A549 (cell line): ENCODE measurements at regions not wholly inside any gene's neighbourhood (a gene's known extent, or its start where the extent isn't known, plus 50 kb on each side); places are given as distances from the start of the nearest gene placed in this dataset.

ENCODE experiments used
- CEBPB ChIP-seq, 2 experiments: fragments of >200 bp in 1 of 2; sonication (Bioruptor Twin) in 1 of 2; formaldehyde crosslinking in 1 of 2; IDR thresholded peaks; 2 replicates each; pipeline ENCODE4 v1.6.1; 2012 to 2016
- CHD2 ChIP-seq: fragments of 150-350 bp; IDR thresholded peaks from 2 replicates; pipeline ENCODE4 v1.6.1; 2014; ENCODE audit warnings: low read length; ENCODE audit not compliant: partially characterized antibody
- CTCF ChIP-seq: fragments of >200 bp; sonication (Bioruptor Twin); formaldehyde crosslinking; IDR thresholded peaks from 3 replicates; pipeline ENCODE4 v1.5.1; 2016
- HDAC2 ChIP-seq: fragments of 200-600 bp; sonication (generic); IDR thresholded peaks from 2 replicates; pipeline ENCODE4 v1.6.1; 2016
- JUN ChIP-seq, 2 experiments: fragments of >200 bp; sonication (Bioruptor Twin); formaldehyde crosslinking; IDR thresholded peaks; 2 replicates in 1 of 2; 3 replicates in 1 of 2; pipeline ENCODE4 v1.6.1; 2016 to 2017
- JUNB ChIP-seq: fragments of >200 bp; sonication (Bioruptor Twin); formaldehyde crosslinking; IDR thresholded peaks from 2 replicates; pipeline ENCODE4 v1.6.1; 2016
- MAX ChIP-seq: IDR thresholded peaks from 2 replicates; pipeline ENCODE4 v1.6.1; 2012
- POLR2A ChIP-seq: IDR thresholded peaks from 2 replicates; pipeline ENCODE4 v1.6.1; 2012; ENCODE audit warnings: mild to moderate bottlenecking, low read length
- RFX5 ChIP-seq: fragments of 450-650 bp; IDR thresholded peaks from 2 replicates; pipeline ENCODE4 v1.7.1; 2014; ENCODE audit warnings: antibody characterized with exemption, mild to moderate bottlenecking, moderate library complexity
- TF ChIP-seq, protein P1 (sequence below): fragments of 200-600 bp; sonication (generic); IDR thresholded peaks from 2 replicates; pipeline ENCODE4 v1.6.1; 2016; ENCODE audit warnings: antibody characterized with exemption, mild to moderate bottlenecking, moderate library complexity
- TF ChIP-seq, protein P2 (sequence below): fragments of >200 bp; sonication (Bioruptor Twin); formaldehyde crosslinking; IDR thresholded peaks from 3 replicates; pipeline ENCODE4 v1.6.1; 2016

DNA sequence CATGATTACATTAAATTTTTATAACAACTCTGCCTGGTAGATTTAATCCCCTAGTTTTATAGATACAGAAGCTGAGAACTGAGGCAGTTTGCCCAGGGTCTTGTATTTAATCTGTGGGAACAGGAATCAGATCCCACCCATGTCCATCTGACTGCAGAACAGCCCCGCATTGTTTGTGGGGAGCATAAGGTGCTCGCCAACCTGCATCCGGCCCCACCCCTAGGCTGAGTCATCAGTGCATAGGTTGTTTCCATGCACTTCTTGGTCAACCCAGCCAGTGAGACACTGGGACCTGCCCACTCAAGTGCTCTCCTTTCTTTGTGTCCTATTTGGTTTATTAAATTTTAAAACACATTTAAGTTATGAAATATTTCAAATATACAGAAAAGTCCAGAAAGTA, 266.2 kb downstream of the OPA1 start:
- TF ChIP-seq CTCF (no peak), JUNB (no peak), POLR2A (no peak), MAX (no peak), CHD2 (no peak), JUN (IDR thresholded peaks at IDR 0.05) (no peak), HDAC2 (no peak), RFX5 (no peak), CEBPB (IDR thresholded peaks at IDR 0.05) (no peak)
- TF ChIP-seq, protein P1, sequence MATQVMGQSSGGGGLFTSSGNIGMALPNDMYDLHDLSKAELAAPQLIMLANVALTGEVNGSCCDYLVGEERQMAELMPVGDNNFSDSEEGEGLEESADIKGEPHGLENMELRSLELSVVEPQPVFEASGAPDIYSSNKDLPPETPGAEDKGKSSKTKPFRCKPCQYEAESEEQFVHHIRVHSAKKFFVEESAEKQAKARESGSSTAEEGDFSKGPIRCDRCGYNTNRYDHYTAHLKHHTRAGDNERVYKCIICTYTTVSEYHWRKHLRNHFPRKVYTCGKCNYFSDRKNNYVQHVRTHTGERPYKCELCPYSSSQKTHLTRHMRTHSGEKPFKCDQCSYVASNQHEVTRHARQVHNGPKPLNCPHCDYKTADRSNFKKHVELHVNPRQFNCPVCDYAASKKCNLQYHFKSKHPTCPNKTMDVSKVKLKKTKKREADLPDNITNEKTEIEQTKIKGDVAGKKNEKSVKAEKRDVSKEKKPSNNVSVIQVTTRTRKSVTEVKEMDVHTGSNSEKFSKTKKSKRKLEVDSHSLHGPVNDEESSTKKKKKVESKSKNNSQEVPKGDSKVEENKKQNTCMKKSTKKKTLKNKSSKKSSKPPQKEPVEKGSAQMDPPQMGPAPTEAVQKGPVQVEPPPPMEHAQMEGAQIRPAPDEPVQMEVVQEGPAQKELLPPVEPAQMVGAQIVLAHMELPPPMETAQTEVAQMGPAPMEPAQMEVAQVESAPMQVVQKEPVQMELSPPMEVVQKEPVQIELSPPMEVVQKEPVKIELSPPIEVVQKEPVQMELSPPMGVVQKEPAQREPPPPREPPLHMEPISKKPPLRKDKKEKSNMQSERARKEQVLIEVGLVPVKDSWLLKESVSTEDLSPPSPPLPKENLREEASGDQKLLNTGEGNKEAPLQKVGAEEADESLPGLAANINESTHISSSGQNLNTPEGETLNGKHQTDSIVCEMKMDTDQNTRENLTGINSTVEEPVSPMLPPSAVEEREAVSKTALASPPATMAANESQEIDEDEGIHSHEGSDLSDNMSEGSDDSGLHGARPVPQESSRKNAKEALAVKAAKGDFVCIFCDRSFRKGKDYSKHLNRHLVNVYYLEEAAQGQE = no peak
- TF ChIP-seq, protein P2, sequence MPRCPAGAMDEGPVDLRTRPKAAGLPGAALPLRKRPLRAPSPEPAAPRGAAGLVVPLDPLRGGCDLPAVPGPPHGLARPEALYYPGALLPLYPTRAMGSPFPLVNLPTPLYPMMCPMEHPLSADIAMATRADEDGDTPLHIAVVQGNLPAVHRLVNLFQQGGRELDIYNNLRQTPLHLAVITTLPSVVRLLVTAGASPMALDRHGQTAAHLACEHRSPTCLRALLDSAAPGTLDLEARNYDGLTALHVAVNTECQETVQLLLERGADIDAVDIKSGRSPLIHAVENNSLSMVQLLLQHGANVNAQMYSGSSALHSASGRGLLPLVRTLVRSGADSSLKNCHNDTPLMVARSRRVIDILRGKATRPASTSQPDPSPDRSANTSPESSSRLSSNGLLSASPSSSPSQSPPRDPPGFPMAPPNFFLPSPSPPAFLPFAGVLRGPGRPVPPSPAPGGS = no peak
